SHP77 (cell line): ENCODE measurements at regions not wholly inside any gene's neighbourhood (a gene's known extent, or its start where the extent isn't known, plus 50 kb on each side); places are given as distances from the start of the nearest gene placed in this dataset.

ENCODE experiments used
- DNase-seq, 2 experiments: peaks; one replicate each; lab custom pipeline; 2025; lab: John Stamatoyannopoulos, UW

DNA sequence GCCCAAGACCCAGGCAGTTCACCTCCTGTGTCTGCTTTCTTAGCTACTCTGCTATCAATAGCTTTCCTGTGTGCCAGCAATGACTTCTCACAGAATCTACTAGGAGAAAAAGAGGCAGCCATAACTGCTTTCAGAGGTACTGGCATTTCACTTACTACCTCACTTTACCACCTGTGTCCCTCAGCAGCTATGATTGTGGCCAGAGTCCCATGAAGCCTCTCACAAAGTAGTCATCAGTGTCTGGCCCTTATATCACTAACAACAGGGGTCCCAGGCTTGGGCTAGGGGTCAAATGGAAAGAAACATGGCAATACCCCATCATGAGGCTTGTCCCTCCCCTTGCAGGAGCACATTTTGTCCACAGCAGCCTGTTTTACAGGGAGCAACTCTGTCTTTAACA lies 62.7 kb upstream of the EPS8L3 start:
- DNase-seq: no peak

DNA sequence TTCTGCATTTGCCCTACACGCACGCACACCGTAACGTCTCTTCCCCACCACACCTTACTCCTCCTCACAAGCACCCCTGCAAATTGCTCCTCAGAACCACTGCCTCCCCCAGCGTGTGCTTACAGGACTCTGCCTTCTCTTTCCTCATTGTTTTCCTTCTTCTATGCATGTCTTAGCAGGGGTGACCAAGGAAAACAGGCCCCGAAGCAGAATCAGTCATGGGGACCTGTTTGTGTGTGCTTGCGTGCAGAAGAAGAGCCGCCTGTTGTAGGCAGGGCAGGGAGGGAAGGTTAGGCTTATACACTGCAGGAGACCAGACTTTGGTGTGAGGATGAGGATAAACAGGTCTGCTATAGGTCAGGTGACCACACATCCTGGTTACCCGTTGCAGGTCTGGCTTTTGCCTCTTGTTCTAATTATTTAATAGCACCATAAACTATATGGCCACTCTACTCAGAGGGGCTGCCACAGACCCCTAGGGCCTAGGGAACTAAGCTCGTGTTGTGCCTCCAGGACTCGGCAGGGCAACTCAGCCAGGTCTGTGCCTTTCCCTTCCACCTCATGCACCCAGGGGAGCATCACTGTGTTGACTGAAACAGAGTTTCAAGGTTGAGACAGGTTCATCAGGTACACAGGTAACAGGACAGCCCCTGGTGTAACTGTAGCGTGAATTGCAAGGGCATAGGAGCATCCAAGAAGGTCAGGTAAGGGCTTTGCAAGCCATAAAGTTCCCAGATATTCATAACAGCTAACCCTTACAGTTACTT lies 60.8 kb upstream of the EPS8L3 start:
- no peak for DNase-seq

DNA sequence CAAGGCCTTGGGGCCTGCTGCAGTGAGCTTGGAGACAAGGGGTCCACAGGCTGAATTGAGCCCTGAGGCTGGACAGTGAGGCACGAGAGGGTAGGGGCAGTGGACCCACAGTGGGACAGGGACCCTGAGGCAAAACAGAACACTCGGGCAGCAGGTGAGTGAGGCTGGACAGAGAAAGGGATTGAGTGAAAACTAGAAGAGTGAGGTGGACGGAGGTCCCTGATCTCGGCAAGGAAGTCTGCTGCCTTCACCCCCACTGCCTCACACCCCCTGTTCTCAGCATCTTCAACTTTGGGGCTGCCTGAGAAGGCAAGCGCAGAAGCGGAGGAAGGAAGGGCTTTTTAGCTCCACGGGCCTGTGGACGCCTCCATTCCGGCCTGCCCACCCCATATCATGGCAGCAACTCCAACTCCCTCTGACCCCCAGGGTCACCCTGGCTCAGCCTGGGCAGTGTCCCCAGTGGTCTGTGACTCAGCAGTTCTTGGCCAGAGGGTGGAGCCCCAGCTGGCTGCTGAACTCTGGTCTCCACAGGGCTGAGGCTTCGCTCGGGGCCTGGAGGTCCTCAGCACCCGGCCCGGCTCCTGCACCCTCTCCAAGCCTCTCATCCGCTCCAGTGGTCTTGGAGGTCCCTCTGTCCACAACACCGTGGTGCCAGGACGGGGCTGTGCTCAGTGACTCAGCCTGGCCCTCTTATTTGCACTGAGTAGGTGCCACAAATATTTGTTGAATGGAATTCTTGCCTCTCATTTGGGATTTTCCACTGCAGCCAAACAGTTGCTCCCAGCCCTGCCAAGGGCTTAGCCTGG lies 60.0 kb upstream of the EPS8L3 start:
- DNase-seq: no peak

DNA sequence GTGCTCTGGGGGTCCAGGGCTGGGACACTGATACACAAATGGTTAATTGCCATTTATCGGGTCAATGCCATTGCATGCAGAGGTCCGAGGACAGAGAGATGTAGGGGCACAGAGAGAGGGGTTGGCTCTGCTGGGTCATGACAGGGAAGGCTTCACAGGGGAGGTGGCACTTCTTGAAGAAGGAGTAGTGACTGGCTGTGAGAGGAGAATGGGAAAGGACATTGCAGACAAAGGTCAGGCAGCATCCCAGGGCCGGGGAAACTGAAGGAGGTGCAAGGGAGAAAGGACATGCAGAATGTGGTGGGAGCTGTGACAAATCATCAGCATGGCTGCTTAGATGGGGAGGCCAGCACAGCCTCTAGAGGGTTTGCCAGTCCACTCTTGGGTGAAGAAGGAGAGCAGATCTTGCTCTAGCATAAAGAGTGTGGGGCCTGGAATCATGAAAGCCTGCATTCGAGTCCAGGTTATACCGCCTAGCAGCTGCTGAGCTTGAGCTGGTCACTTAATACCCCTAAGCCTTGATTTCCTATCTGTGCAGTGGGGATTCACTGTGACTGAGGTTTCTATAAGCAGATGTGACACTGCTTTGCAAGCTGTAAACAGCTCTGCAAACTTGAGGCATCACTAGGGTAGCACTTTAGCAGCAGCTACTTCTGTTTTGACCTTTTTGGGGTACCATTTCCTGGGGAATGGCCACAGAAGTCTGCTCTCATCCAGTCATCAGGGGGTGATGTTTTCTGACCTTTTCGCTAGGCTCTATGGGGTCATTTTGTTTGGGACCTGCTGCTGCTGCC lies 59.2 kb upstream of the EPS8L3 start:
- no peak for DNase-seq

DNA sequence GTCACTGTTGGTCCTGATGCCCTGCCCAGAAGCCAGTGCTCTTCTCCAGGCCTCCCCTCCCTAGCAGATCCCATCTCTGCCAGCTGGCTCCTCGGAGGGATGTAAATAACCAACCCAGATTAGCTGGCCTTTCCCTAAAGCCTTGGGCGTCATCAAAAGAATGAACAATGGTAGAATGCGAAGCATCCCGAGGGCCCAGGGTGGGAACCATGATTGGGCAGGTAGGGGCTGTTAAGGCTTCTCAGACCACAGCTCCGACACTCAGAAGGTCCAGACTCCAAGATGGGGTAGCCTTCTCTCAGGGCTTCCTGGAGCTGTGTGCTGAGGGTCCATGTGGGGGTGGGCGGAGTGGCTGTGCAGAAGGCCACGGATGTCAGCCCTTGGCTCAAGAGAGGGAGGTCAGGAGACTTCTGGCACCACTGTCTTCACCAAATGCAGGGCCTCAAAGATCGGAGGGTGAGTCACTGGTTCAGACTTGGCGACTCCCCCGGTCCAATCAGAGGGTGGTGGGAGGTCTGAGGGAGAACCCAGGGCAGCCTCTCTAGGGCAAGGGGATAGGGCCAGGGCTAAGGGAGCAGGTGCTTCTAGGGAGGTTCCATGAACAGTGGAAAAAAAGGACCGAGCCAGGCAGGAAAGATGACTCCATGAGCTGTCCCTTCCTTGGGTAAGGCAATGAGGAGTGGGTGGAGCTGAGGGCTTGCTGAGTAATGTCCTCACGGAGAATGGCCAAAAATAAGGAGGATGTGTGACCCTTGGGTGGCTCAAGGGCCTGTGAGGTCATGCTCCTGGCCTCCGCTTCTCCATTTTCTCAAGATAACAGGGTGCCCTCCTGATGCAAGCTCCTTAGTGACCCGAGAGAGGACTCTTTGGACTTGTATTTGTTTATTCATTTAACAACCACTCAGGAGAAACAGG lies 58.4 kb upstream of the EPS8L3 start:
- no peak for DNase-seq

DNA sequence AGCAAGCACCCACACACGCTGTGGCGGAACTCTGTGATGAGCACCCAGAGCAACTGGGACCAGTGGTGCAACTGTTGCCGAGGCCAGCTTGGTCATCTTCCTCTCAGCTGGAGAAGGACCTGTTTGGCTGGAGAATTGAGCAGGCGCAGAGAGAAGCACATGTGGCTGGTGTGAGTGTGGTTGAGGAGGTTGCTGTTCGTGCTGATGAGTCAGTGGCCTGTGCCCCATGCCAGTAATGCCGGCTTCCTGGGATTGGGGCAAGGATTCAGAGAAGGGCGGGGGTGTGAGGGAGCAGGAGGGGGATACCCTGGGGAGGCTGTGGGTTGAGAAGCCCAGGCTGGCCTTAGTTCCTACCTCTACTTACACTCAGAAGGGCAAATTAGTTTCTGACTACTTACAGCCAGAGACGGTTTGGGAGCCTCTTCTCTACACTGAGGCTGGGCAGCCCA lies 57.5 kb upstream of the EPS8L3 start:
- no peak for DNase-seq

DNA sequence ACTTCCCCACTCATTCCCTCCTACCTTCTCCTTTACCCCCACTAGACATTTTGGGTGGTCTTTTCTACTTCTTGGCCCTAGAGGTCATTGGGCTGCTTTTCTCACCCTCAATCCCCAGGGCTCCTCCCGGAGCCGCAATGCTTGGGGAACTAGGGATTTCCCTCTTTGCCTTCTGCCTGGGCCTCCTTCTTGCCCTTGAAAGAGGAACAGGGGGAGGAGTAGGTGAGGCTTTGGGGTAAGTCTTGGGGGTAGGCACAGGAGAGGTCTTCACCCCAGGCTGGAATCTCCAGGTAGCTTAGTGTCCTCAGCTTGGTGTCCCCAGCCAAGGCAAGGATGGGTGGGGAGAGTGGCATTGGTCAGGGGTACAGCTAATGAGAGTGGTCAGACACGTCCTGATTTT lies 56.2 kb upstream of the EPS8L3 start:
- DNase-seq: no peak

DNA sequence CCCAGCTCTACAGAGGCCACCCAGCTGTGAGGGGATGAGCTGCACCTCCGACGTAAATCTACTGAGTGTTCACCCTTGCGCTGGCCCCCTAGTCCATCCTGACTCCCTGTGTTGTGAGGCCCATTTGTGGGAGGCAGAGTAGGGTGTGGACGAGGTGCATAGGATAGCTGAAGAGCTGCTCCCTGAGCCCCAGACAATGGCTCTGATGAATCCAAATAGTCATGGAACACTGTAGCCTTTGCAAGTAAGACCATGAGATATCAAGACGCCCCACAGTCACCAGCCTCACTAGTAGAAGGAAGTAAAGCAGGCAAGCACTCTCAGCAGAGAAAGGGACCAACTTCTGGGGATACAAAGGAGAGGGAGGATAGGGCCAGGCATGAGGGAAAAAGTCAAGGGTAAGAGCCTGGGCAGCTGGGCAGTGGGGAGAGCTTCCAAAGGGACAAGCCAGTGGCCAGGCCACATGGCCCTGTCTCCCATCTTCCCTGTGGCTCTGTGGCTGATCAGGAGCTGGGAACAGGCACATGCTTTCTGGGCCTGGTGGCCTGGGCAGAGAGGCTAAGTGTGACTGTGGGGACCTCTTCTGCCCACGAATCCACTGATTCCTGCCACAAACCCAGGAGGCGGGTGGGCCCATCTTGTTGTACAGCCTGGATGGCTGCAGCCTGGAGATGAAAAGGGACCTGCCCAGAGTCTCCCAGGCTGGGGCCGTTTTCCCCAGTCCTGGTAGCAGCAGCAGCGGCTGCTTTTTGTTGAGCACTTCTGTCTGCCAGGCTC lies 55.5 kb upstream of the EPS8L3 start:
- no peak for DNase-seq

DNA sequence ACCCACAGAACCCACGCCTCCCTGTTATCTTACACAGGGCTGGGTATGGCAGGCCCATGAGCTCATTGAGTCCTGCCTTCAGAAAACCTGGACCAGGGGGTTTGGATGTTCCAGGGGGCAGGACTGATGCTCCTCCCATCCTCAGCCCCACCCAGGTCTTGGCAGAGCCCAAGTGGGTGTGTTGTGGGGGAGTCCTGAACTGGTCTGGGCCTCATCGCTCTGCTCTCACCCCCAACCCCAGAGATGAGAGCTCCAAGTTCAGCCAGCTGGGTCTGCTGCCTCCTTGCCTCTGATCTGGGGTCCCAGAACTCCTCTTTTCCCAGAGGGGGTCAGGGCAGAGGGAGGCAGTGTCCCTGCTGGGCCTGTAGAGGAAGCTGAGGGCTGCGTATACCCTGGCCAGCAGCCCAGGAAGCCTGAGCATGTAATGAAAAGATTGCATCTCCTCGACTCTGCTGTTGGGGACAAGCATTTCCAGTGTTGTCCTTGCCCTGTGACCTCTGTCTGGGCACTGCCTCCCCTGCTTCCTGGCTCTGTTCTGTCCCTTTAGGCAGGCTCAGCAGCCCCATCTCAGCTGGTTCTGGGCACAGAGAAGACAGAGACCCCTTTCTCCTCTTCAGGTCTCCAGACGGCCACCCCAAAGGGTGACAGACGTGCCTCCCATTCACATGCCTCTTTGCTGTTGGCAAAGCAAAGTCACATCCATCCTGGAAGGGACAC lies 54.7 kb upstream of the EPS8L3 start:
- no peak for DNase-seq

DNA sequence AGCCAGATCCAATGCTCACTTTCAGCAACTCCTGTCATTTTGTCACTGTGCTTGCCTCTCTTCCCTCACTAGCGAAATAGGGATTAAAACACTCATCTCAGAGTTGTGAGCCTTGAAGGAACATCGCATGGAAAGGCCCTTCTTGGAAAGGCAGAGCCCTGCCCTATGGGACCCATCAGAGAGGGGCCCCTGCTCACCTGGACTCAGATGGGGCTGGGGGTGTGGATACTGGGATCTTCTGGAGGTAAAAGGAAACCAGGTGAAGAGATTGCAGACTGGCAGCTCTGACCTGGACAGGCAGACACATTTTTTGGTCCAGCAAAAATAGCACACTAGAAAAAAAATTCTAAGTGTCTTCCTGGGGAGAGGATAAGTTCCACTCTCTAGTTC lies 54.2 kb upstream of the EPS8L3 start:
- no peak for DNase-seq

DNA sequence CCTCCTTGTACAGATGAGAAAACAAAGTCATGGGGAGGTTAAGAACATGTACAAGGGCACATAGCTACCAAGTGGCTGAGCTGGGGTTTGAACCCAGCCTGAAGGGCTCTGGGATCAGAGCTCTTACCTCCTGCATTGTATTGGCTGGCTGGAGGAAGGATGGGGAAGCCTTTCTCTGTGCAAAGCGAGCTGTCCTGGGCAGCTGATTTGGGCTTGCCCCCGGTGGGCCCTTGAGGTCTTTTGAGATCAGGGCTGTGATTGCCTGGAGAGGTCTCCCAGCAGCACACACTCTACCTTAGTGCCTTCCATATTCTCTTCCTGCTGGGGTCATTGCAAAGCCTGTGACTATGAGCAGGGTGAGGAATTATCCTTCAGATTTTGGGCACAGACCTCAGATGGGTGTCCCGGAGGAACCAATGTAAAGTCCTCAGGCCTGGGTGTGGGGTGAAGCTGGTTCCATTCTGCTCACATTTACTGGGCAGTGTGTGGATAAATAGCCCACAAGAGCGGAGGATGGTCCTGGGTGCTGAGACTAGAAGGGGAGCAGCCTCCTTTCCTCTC lies 53.3 kb upstream of the EPS8L3 start:
- DNase-seq: no peak

DNA sequence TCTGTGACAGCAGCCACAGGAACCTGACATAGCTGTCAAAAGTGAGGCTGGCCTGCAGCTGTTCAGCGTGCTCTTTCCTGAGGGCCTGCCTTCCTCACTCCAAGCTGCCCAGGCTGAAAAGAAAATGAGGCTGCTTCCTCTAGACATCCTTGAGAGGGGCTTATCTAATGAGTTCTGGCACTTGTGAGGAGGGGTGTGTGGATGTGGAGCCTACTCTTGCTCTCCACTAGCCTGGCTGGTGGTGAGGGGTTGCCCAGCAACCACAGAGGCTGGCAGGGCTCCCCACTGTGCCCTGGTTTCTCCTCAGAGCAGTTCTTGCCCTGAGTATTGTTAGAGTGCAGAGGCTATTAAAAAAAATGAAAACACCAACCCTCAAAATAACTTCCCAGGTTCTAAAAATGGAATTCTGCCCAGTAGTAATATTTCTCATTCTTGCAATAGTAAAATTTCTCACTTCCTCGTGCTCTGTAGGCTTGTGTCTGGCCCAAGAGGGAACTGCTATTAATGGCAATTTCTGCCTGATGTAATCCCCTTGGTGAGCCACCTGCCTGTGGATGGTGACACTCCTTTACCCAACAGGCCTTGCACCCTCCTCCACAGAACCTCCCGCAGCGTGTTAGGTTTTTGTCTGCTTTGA lies 52.6 kb upstream of the EPS8L3 start:
- peak in 1 of 2 experiments; percentile 13 for DNase-seq

DNA sequence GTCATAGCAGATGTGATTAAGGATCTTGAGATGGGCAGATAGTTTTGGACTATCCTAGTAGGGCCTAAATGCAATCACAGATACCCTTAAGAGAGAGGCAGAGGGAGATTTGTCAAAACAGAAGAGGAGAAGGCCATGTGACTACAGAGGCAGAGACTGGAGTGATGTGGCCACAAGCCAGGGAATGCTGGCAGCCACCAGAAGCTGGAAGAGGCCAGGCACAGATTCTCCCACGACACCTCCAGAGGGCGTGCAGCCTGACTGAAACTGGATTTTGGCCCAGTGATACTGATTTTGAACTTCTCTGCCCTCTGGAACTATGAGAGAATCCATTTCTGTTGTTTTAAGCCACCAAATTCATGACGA lies 52.1 kb upstream of the EPS8L3 start:
- no peak for DNase-seq

DNA sequence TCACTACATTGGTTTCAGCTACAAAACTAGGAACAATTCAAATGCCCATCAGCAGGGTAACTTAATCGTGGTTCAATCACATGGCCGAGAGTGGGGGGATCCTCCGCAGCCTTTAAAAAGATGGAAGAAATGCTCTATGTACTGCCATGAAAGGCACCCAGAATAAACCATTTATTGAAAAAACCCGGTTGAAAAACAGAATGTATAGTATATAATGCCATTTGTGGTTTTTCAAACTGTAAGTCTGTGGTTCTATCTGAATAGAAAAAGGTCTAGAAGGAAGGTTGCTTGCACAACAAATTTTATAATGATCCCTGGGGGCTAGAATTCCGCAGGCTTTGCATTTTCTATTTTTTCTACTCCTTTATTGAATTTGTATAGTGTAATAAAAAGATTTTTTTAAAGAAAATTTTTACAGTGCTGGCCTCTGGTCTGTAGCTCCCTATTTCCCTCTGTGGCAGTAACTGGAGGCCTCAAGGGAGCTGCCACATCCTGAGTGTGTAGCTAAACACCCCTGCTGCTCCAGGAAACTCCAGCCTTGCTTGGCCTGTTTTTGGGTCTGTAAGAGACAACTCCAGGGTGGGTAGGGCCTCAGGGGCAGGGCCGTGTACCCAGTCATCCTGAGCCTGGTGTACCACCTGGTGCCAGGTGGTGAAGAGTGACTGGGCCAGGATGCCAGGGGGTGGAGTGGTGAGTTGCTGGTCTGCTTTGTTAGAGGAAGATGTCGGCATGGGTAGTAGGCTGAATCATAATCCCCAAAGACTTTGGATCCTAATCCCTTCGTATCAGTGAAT lies 51.5 kb upstream of the EPS8L3 start:
- DNase-seq: no peak

DNA sequence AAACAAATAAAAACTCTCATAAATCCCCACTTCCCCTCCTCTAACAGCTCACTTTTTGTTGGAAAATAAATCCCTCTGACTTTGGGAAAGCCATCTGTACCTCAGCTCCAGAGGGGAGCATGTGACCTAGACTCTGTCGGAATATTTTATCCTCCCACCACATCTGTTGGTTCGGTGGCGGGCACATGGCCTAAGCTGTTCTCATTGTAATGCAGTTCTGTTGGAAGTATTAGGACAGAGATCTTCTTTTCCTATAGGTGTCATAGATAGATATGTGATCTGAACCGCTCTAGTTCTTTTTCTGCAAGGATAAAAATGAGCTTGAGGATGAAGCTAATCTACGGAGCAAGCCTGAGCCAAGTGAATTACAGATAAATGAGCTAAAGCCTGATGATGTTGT lies 50.5 kb upstream of the EPS8L3 start:
- no peak for DNase-seq
